Naive B cell (primary cell): ENCODE measurements at regions not wholly inside any gene's neighbourhood (a gene's known extent, or its start where the extent isn't known, plus 50 kb on each side); places are given as distances from the start of the nearest gene placed in this dataset.
"Not testable (repeated sequence)": the region's sequence is repeated elsewhere in the genome, so short reads cannot be mapped to it uniquely, and the experiment has no call there.

Experiments used
- ATAC-seq, 2 donors: fragments of 150-1000 bp; cut with Tn5 transposase; 2 replicates each; pipeline ENCODE4 v1.10.0; 2021; ENCODE audit warnings: low read depth in 2 of 2, mild to moderate bottlenecking in 2 of 2, moderate library complexity in 2 of 2
- DNase-seq: peaks from one replicate; pipeline ENCODE4 v3.0.0; 2022
- H3K27ac Mint-ChIP-seq, 6 donors: one replicate each; pipeline ENCODE4 v1.8.0; 2020 to 2022; ENCODE audit warnings: mild to moderate bottlenecking in 6 of 6, mixed read lengths in 6 of 6, moderate library complexity in 5 of 6, inconsistent platforms in 2 of 6
- H3K27me3 Mint-ChIP-seq, 3 donors: one replicate each; pipeline ENCODE4 v1.8.0; 2021 to 2022; ENCODE audit warnings: mixed read lengths in 3 of 3, mild to moderate bottlenecking in 1 of 3
- H3K36me3 Mint-ChIP-seq, 2 donors: one replicate each; pipeline ENCODE4 v1.8.0; 2020 to 2022; ENCODE audit warnings: mixed read lengths in 2 of 2, inconsistent platforms in 1 of 2, mild to moderate bottlenecking in 1 of 2
- H3K4me1 Mint-ChIP-seq, 3 donors: one replicate each; pipeline ENCODE4 v1.8.0; 2020 to 2022; ENCODE audit warnings: mixed read lengths in 3 of 3, inconsistent platforms in 1 of 3, mild to moderate bottlenecking in 1 of 3, moderate library complexity in 1 of 3
- H3K4me3 Mint-ChIP-seq, 8 donors: one replicate each; pipeline ENCODE4 v1.8.0; 2020 to 2022; ENCODE audit warnings: mild to moderate bottlenecking in 8 of 8, mixed read lengths in 8 of 8, moderate library complexity in 8 of 8, inconsistent platforms in 2 of 8
- H3K9me3 Mint-ChIP-seq, 7 donors: one replicate each; pipeline ENCODE4 v1.8.0; 2020 to 2022; ENCODE audit warnings: mixed read lengths in 7 of 7, mild to moderate bottlenecking in 5 of 7, inconsistent platforms in 2 of 7, moderate library complexity in 1 of 7

DNA sequence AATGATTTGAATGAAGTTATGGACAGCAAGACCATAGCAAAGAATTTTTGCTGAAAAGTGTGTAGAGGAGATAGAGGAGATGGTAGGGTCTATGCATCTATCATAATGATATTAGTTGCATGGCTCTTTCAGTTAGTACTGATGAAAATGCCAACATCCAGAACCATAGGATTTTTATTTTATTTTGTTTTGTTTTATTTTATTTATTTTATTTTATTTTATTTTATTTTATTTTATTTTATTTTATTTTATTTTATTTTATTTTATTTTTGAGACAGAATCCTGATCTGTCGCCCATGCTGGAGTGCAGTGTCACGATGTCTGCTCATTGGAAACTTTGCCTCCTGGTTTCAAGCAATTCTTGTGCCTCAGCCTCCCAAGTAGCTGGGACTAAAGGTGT, 1021.1 kb upstream of the ZEB2 start:
- DNase-seq (no peak), ATAC-seq (no peak)
- H3K27ac Mint-ChIP-seq, result no peak overlapping the region
- H3K9me3 Mint-ChIP-seq, result peaks cover 0 to 10% (median 3%) of the 10 kb centered on the region in 7 donors
- H3K36me3 Mint-ChIP-seq, result no peaks in the 10 kb centered on the region
- no peaks in the 10 kb centered on the region for H3K4me1 Mint-ChIP-seq
- no peaks in the 10 kb centered on the region for H3K27me3 Mint-ChIP-seq
- H3K4me3 Mint-ChIP-seq, result no peak overlapping the region

DNA sequence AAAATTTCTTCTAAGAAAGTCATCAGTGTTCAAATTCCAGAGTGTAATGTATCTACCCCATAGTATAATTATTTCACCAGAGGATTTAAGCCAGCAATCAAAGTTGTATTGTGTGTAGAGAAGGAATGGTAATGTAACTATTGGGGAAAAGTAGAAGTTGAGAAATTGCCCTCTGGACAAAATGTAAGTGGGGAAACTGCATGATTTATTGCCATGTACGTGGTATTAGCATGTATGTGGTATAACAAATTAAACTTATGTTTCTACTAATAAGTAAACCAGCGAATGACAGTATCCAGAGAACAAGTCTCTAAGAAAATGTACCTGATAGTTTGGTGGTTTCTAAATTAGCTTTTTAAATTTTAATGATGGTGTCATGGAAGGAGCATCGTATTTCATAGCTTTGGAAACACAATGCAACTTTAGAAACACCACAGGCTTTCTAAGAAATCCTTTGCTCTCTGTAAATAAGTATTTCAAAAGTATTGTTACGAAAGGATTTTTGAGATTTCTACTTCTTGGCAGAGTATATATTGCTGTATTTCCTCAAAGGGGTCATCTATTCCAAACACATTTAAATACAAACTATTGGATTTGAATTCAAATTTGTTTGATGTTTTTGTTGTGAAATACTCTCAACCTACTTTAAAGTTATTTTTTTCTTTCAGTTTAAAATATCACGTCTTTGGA, 1018.9 kb upstream of the ZEB2 start:
- no peaks in the 10 kb centered on the region for H3K27me3 Mint-ChIP-seq
- no peaks in the 10 kb centered on the region for H3K4me1 Mint-ChIP-seq
- H3K4me3 Mint-ChIP-seq, result no peak overlapping the region
- H3K9me3 Mint-ChIP-seq, result peaks cover 0 to 3% (median 0%) of the 10 kb centered on the region in 7 donors
- DNase-seq (no peak), ATAC-seq (no peak)
- H3K27ac Mint-ChIP-seq, result no peak overlapping the region
- no peaks in the 10 kb centered on the region for H3K36me3 Mint-ChIP-seq

DNA sequence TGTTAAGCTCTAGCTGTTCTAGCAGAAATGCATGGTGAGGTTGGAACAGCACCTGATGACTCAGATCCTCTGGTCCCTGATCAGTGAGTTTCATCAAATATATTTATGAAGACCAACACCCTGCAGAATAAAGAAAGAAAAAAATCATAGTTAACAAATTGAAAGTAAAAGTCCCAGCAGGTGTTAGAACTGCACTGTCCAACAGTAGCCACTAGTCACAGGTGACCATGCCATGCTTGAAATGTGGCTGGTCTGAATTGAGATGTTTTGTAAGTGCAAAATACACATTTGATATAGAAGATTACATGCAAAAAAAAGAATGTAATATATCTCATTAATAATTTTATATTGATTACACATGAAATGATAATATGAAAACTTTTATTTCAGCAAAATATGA, 1010.7 kb upstream of the ZEB2 start:
- no peaks in the 10 kb centered on the region for H3K9me3 Mint-ChIP-seq
- no peaks in the 10 kb centered on the region for H3K36me3 Mint-ChIP-seq
- H3K4me3 Mint-ChIP-seq, result no peak overlapping the region
- no peaks in the 10 kb centered on the region for H3K4me1 Mint-ChIP-seq
- H3K27ac Mint-ChIP-seq, result no peak overlapping the region
- ATAC-seq (no peak), DNase-seq (no peak)
- no peaks in the 10 kb centered on the region for H3K27me3 Mint-ChIP-seq

DNA sequence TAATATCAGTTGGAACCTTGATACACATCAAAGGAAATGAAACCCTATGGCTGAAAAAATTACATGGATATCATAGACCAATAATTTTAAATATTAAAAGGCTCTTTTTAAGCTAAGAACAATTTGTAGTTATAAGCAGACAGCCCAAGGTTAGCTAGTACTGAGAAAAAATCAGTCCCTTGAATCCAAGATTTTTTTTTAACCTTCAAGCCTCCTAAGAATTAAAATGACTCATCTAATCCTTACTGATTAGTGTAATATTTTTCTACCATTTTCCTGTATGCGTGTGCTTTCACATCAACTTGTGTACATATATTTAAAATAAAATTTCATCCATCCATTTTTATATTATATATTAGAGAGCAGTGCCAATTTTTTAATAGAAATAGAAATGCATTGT, 1004.9 kb upstream of the ZEB2 start:
- H3K4me1 Mint-ChIP-seq, result no peaks in the 10 kb centered on the region
- peaks cover 0 to 8% (median 3%) of the 10 kb centered on the region in 7 donors for H3K9me3 Mint-ChIP-seq
- no peak overlapping the region for H3K27ac Mint-ChIP-seq
- H3K27me3 Mint-ChIP-seq, result no peaks in the 10 kb centered on the region
- ATAC-seq (no peak), DNase-seq (no peak)
- H3K4me3 Mint-ChIP-seq, result no peak overlapping the region
- H3K36me3 Mint-ChIP-seq, result no peaks in the 10 kb centered on the region

DNA sequence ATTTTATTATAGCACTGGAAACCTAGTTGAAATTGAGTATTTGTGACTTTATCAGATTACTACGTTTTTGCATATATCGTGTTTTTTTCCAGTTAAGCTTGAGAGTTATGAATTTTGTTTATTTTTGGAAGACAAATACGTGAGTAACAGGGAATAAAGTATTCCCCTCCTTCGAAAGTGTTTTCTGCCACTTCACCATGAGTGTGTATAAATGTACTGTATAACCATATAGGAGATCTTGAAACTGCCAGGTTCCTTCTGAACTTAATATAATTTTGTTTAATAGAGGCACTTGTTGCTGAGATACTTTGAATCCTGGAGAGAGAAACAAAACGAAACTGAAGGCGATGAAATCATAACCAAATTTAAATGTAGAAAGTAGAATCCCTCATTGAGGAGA, 1004.4 kb upstream of the ZEB2 start:
- Mint-ChIP-seq H3K27me3 (no peaks in the 10 kb centered on the region), H3K4me3 (no peak overlapping the region), H3K4me1 (no peaks in the 10 kb centered on the region), H3K36me3 (no peaks in the 10 kb centered on the region), H3K9me3 (peaks cover 0 to 11% (median 7%) of the 10 kb centered on the region in 7 donors), H3K27ac (no peak overlapping the region)
- DNase-seq (no peak), ATAC-seq (no peak)

DNA sequence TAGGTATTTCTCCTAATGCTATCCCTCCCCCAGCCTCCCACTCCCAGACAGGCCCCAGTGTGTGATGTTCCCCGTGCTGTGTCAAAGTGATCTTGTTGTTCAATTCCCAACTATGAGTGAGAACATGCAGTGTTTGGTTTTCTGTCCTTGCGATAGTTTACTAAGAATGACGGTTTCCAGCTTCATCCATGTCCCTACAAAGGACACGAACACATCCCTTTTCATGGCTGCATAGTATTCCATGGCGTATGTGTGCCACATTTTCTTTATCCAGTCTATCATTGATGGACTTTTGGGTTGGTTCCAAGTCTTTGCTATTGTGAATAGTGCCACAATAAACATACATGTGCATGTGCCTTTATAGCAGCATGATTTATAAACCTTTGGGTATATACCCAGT, 999.3 kb upstream of the ZEB2 start:
- H3K27me3 Mint-ChIP-seq, H3K36me3 Mint-ChIP-seq, H3K4me1 Mint-ChIP-seq, ATAC-seq, H3K27ac Mint-ChIP-seq, DNase-seq: not testable (repeated sequence)
- Mint-ChIP-seq H3K4me3 (peak overlapping the region in 1 of 8 donors; percentile 12), H3K9me3 (peaks cover 0 to 15% (median 7%) of the 10 kb centered on the region in 7 donors)

DNA sequence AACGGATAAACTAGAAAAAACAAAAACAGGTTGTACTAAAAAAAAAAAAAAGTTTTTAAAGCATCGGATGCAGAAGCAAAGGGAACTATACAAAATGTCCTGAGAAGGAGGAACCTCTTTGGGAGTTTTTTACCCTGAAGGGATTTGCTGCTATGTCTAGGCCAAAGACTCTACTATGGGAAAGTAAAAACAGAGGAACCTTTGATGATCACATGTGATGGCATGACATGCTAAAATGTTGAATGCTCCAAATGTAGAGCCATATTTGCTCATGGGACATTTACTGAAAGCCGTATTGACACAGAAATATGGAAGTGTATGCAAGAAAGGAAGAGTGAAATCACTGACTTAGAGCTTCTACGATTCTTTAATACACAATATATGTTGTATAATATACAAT, 992.0 kb upstream of the ZEB2 start:
- H3K27me3 Mint-ChIP-seq, result no peaks in the 10 kb centered on the region
- ATAC-seq (no peak), DNase-seq (no peak)
- no peaks in the 10 kb centered on the region for H3K4me1 Mint-ChIP-seq
- no peak overlapping the region for H3K27ac Mint-ChIP-seq
- H3K36me3 Mint-ChIP-seq, result no peaks in the 10 kb centered on the region
- no peak overlapping the region for H3K4me3 Mint-ChIP-seq
- H3K9me3 Mint-ChIP-seq, result peaks cover 0 to 3% (median 0%) of the 10 kb centered on the region in 7 donors

DNA sequence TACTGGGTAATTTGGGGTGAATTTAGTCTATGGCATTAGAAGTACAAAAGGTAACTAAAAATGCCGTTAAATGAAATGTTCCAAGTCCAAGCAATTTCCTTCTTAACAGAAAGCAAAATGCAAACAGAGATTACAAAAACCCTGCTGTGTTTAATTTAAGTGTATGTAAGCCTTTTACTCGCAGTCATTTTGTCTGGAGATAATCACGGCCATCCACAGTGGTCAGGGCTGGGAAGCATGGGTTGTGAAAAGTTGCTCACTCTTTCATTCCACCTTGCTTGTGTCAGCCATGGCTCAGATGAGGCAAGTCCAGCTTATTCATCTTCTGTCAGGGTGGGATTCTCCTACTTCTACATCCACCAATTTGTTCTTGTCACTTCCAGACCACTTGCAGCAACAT, 983.6 kb upstream of the ZEB2 start:
- Mint-ChIP-seq H3K27me3 (no peaks in the 10 kb centered on the region), H3K36me3 (no peaks in the 10 kb centered on the region), H3K4me1 (no peaks in the 10 kb centered on the region), H3K27ac (no peak overlapping the region), H3K9me3 (peaks cover 0 to 8% (median 0%) of the 10 kb centered on the region in 7 donors), H3K4me3 (no peak overlapping the region)
- no peak for ATAC-seq
- DNase-seq, result no peak

DNA sequence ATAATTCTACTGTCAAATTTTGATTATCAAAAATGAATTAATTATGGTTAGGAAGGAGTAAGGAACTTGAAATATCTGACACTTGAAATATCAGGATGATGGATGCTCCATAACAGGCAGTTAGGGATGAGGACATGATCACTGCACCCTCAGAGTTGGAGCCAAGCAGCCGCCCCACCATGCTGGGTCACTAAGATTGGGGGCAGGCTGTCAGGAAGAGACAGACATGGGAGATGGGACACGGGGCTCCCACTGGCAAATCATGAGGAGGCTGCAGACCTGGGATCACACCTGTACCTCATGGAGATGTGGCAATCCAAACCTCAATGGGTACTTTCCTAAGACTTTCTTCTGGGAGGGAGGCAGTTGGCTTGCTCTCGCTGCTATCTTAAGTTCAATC, 982.0 kb upstream of the ZEB2 start:
- H3K27ac Mint-ChIP-seq, result peak overlapping the region in 1 of 6 donors; percentile 19
- no peaks in the 10 kb centered on the region for H3K27me3 Mint-ChIP-seq
- no peaks in the 10 kb centered on the region for H3K36me3 Mint-ChIP-seq
- ATAC-seq (no peak), DNase-seq (no peak)
- no peaks in the 10 kb centered on the region for H3K4me1 Mint-ChIP-seq
- H3K9me3 Mint-ChIP-seq, result peaks cover 0 to 8% (median 0%) of the 10 kb centered on the region in 7 donors
- H3K4me3 Mint-ChIP-seq, result no peak overlapping the region

DNA sequence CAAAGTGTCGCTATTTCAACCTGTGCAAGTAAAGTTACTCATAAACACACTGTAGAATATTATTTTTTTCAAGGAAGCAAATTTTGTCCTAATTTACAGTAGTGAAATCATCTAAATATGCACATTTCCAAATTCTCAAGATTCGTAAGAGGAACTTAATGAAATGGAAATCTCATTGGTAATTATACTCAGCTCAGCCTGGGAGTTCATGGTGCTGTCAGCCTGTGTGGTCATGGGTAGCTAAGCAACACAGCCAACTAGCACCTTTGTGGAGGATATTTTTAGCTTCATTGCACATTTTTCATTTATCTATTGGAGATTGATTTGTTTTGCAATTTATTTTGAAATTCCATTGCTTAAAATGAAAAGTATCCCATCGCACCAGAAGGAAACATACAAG, 975.7 kb upstream of the ZEB2 start:
- no peak overlapping the region for H3K4me3 Mint-ChIP-seq
- H3K4me1 Mint-ChIP-seq, result peaks cover 0 to 5% (median 0%) of the 10 kb centered on the region in 3 donors
- H3K27me3 Mint-ChIP-seq, result no peaks in the 10 kb centered on the region
- DNase-seq (no peak), ATAC-seq (no peak)
- H3K27ac Mint-ChIP-seq, result peak overlapping the region in 1 of 6 donors; percentile 60
- H3K9me3 Mint-ChIP-seq, result peaks cover 7 to 27% (median 15%) of the 10 kb centered on the region in 7 donors
- peaks cover 0 to 10% of the 10 kb centered on the region in 2 donors for H3K36me3 Mint-ChIP-seq

DNA sequence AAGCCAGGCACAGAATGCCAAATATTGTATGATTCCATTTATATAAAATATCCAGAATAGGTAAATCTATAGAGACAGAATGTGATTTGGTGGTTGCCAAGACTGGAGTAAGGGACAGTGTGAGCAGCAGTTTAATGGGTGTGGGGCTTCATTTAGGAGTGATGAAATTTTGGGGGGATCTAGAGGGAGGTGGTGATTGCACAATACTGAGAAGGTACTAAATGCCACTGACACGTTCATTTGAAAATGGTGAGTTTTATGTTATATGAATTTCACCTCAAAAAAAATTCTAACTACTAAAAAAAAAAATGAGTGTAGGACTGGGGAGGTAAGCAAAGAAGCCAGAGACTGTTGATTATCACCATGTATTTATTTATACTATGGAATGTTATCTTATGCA, 974.5 kb upstream of the ZEB2 start:
- no peak for ATAC-seq
- H3K4me3 Mint-ChIP-seq, result no peak overlapping the region
- H3K4me1 Mint-ChIP-seq, result peaks cover 0 to 5% (median 0%) of the 10 kb centered on the region in 3 donors
- H3K27me3 Mint-ChIP-seq, result no peaks in the 10 kb centered on the region
- peaks cover 0 to 10% of the 10 kb centered on the region in 2 donors for H3K36me3 Mint-ChIP-seq
- H3K9me3 Mint-ChIP-seq, result peaks cover 7 to 27% (median 15%) of the 10 kb centered on the region in 7 donors
- DNase-seq, result no peak
- H3K27ac Mint-ChIP-seq, result no peak overlapping the region

DNA sequence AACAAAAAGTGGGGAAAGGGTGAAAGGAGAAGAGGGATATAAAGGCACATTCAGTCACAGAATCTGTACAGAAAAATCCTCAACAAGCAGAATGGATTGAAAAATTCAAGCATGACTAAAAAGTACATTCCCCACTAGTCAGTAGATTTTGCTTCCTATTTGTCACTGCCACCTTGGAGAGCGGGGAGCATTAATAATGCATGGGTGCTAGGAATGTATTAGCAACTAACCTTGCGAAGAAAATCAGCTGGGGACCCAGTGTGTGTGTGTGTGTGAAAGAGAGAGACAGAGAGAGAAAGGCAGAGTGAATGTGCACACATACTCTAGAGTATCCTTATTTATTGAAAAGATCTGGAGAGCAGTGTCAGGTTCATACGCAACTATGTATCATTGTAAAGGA, 968.7 kb upstream of the ZEB2 start:
- no peak overlapping the region for H3K4me3 Mint-ChIP-seq
- peaks cover 7 to 24% (median 13%) of the 10 kb centered on the region in 7 donors for H3K9me3 Mint-ChIP-seq
- peaks cover 2 to 12% (median 3%) of the 10 kb centered on the region in 3 donors for H3K4me1 Mint-ChIP-seq
- H3K27me3 Mint-ChIP-seq, result no peaks in the 10 kb centered on the region
- ATAC-seq, result no peak
- no peak overlapping the region for H3K27ac Mint-ChIP-seq
- peaks cover 0 to 5% of the 10 kb centered on the region in 2 donors for H3K36me3 Mint-ChIP-seq
- DNase-seq, result no peak

DNA sequence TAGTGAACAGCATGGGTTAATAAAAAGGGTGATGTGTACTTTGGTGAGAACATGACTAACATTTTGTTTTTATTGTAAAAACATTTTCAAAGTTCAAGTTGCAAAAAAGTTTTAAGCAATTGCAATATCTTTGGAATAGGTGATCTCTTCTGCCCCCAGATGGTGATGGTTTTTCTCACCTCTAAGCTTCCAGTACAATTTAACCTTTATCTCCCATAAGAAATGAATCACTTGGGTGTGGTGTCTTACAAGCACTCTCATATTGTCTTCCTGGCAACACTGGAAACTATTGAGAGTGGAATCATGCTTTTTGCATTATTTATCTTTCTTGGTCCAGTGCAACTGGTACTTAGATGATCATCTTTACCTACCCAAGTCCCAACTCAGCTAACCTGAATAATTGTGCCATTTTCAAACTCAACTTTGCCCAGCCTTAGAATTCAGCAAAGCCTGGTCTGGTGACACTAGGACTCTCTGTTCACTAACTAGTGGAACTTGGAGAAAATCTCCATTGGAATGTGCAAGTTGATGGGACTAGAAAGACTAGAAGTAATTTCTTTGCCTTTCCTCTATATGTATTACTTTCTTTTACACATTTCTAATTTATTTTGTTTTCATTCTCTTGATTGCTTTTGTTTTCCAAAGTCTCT, 964.7 kb upstream of the ZEB2 start:
- peaks cover 4 to 13% (median 6%) of the 10 kb centered on the region in 3 donors for H3K4me1 Mint-ChIP-seq
- ATAC-seq (peak in 1 of 2 donors; percentile 27), DNase-seq (peak; percentile 4)
- H3K27ac Mint-ChIP-seq, result peak overlapping the region in 1 of 6 donors; percentile 77
- H3K9me3 Mint-ChIP-seq, result no peaks in the 10 kb centered on the region
- no peaks in the 10 kb centered on the region for H3K36me3 Mint-ChIP-seq
- H3K27me3 Mint-ChIP-seq, result no peaks in the 10 kb centered on the region
- H3K4me3 Mint-ChIP-seq, result no peak overlapping the region

DNA sequence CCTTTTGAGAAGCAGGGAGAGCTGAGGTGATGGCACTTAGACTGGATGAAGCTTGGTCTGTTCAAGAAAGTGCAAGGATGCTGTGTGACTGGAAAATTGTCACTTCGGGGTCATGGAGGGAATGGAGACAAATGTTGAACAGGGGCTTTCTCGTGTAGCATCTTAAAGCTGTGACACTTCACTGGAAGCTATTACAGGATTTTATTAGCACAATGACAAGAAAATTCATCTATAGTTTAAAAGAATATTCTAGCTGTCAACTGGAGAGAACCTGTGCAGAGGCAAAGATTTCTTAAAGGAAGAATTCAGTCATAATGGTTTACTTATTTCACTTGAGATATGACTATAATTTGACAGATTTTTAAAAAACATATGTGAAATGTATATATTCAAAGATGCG, 963.9 kb upstream of the ZEB2 start:
- ATAC-seq (no peak), DNase-seq (no peak)
- Mint-ChIP-seq H3K9me3 (no peaks in the 10 kb centered on the region), H3K4me1 (peaks cover 4 to 13% (median 6%) of the 10 kb centered on the region in 3 donors), H3K27me3 (no peaks in the 10 kb centered on the region), H3K4me3 (no peak overlapping the region), H3K27ac (no peak overlapping the region), H3K36me3 (no peaks in the 10 kb centered on the region)
